Transverse colon (tissue), 4 donors: ENCODE measurements at regions not wholly inside any gene's neighbourhood (a gene's known extent, or its start where the extent isn't known, plus 50 kb on each side); places are given as distances from the start of the nearest gene placed in this dataset.

ENCODE experiments used
- DNase-seq: peaks from one replicate; pipeline ENCODE4 v3.0.0-alpha.2; 2019
- H3K27ac ChIP-seq, 4 donors: fragments of 200-600 bp; sonication (generic); 2 replicates each; pipeline ENCODE4 v1.5.1; 2016 to 2018; ENCODE audit warnings: inconsistent platforms in 4 of 4
- H3K27me3 ChIP-seq: fragments of 200-600 bp; sonication (generic); 2 replicates; pipeline ENCODE4 v1.5.1; 2017; ENCODE audit warnings: inconsistent platforms
- H3K36me3 ChIP-seq, 4 donors: fragments of 200-600 bp; sonication (generic); 2 replicates each; pipeline ENCODE4 v1.5.1; 2017 to 2019; ENCODE audit warnings: inconsistent platforms in 4 of 4
- H3K4me1 ChIP-seq, 4 donors: fragments of 200-600 bp; sonication (generic); 2 replicates each; pipeline ENCODE4 v1.5.1; 2017 to 2020; ENCODE audit warnings: inconsistent platforms in 4 of 4
- H3K4me3 ChIP-seq, 4 donors: fragments of 200-600 bp; sonication (generic); 1 replicate in 1 of 4; 2 replicates in 3 of 4; pipeline versions ENCODE4 v1.5.1 to v1.6.1; 2017 to 2019; ENCODE audit warnings: inconsistent platforms in 4 of 4
- H3K9me3 ChIP-seq, 2 donors: fragments of 200-600 bp; sonication (generic); 2 replicates each; pipeline ENCODE4 v1.5.1; 2017 to 2019; ENCODE audit warnings: inconsistent platforms in 2 of 2
- CTCF ChIP-seq, 5 experiments: fragments of 200-600 bp in 3 of 5; fragments of 450-650 bp in 2 of 5; sonication (generic) in 3 of 5; IDR thresholded peaks; 1 replicate in 2 of 5; 2 replicates in 3 of 5; pipeline ENCODE4 v1.5.1; 2016 to 2017; ENCODE audit warnings: antibody characterized with exemption in 5 of 5, inconsistent platforms in 3 of 5, mild to moderate bottlenecking in 2 of 5, moderate library complexity in 1 of 5
- EP300 ChIP-seq: sonication (generic); formaldehyde crosslinking; IDR thresholded peaks from one replicate; pipeline ENCODE4 v1.6.1; 2017; ENCODE audit warnings: antibody characterized with exemption, low read depth
- POLR2A ChIP-seq: fragments of 450-650 bp; IDR thresholded peaks from one replicate; pipeline ENCODE4 v1.6.1; 2016; ENCODE audit warnings: antibody characterized with exemption, mild to moderate bottlenecking, moderate library complexity
- POLR2AphosphoS5 ChIP-seq, 3 donors: sonication (generic); formaldehyde crosslinking; IDR thresholded peaks; one replicate each; pipeline ENCODE4 v1.6.1; 2016; ENCODE audit warnings: antibody characterized with exemption in 3 of 3
- WGBS, 2 donors: methylation state at CpG; one replicate each; pipeline ENCODE4 v1.1.5; 2018; ENCODE audit warnings: low coverage in 1 of 2; 5-methylcytosine and 5-hydroxymethylcytosine counted together
- in situ Hi-C, 4 donors: fragments of 200-750 bp; cut with MboI; loops; one replicate each; pipeline versions ENCODE4 v1.15.0 to v1.15.1; 2017; ENCODE audit warnings: low sequenced_read_pairs in 3 of 4, low pct_ligation_motif_present in 1 of 4, low pct_unique_long_range_greater_than_20kb in 1 of 4
- intact Hi-C: fragments of 100-400 bp; cut with DNase I; formaldehyde crosslinking; loops from one replicate; pipeline ENCODE4 v1.15.1; 2023; ENCODE audit warnings: low total_unique reads

- intact Hi-C loops (no loop called here), in situ Hi-C loops (no loop called here)
- H3K9me3 ChIP-seq: no peaks in the 10 kb centered on the region
- no peaks in the 10 kb centered on the region for H3K27me3 ChIP-seq
- H3K27ac ChIP-seq: no peak overlapping the region
- no peaks in the 10 kb centered on the region for H3K4me1 ChIP-seq
- no peak for DNase-seq
- H3K4me3 ChIP-seq: no peak overlapping the region
- TF ChIP-seq CTCF (IDR thresholded peaks at IDR 0.05) (no peak), EP300 (no peak), POLR2AphosphoS5 (IDR thresholded peaks at IDR 0.05) (no peak), POLR2A (no peak)
- H3K36me3 ChIP-seq: no peaks in the 10 kb centered on the region
Observed at GRCh38 chr6:101077344-101077743, 196.2 kb upstream of the ASCC3 start.

GRCh38 chr6:101079696-101080270, 198.7 kb upstream of the ASCC3 start:
- in situ Hi-C loops: no loop called here
- TF ChIP-seq POLR2A (no peak), POLR2AphosphoS5 (IDR thresholded peaks at IDR 0.05) (no peak), EP300 (no peak), CTCF (IDR thresholded peaks at IDR 0.05) (no peak)
- intact Hi-C loops: no loop called here
- H3K36me3 ChIP-seq: no peaks in the 10 kb centered on the region
- H3K4me1 ChIP-seq: no peaks in the 10 kb centered on the region
- no peak overlapping the region for H3K27ac ChIP-seq
- no peak overlapping the region for H3K4me3 ChIP-seq
- H3K27me3 ChIP-seq: no peaks in the 10 kb centered on the region
- no peak for DNase-seq
- 69 to 95% methylated on average over 1 of the region's 1 CpG for WGBS, 2 donors
- H3K9me3 ChIP-seq: no peaks in the 10 kb centered on the region

- Histone ChIP-seq H3K4me1 (no peaks in the 10 kb centered on the region), H3K27ac (no peak overlapping the region), H3K36me3 (no peaks in the 10 kb centered on the region), H3K9me3 (no peaks in the 10 kb centered on the region), H3K4me3 (no peak overlapping the region), H3K27me3 (no peaks in the 10 kb centered on the region)
- no peak for DNase-seq
- 75 to 82% methylated on average over 2 of the region's 2 CpGs for WGBS, 2 donors
- in situ Hi-C loops: no loop called here
- intact Hi-C loops: no loop called here
- TF ChIP-seq POLR2A (no peak), POLR2AphosphoS5 (IDR thresholded peaks at IDR 0.05) (no peak), EP300 (no peak), CTCF (IDR thresholded peaks at IDR 0.05) (no peak)
Observed at GRCh38 chr6:101080597-101080996, 199.5 kb upstream of the ASCC3 start.

GRCh38 chr6:101083533-101084175, 202.5 kb upstream of the ASCC3 start:
- no peaks in the 10 kb centered on the region for H3K4me1 ChIP-seq
- TF ChIP-seq POLR2A (no peak), CTCF (IDR thresholded peaks at IDR 0.05) (no peak), EP300 (no peak), POLR2AphosphoS5 (IDR thresholded peaks at IDR 0.05) (no peak)
- 14 to 25% methylated on average over 3 of the region's 3 CpGs for WGBS, 2 donors
- H3K36me3 ChIP-seq: no peaks in the 10 kb centered on the region
- intact Hi-C loops (no loop called here), in situ Hi-C loops (no loop called here)
- H3K27me3 ChIP-seq: no peaks in the 10 kb centered on the region
- H3K9me3 ChIP-seq: no peaks in the 10 kb centered on the region
- H3K27ac ChIP-seq: no peak overlapping the region
- no peak overlapping the region for H3K4me3 ChIP-seq
- DNase-seq: no peak
